Tibial nerve (tissue), 4 donors: ENCODE measurements at regions not wholly inside any gene's neighbourhood (a gene's known extent, or its start where the extent isn't known, plus 50 kb on each side); places are given as distances from the start of the nearest gene placed in this dataset.

Experiments
- DNase-seq, 2 donors: peaks; one replicate each; pipeline ENCODE4 v3.0.0-alpha.2; 2019; ENCODE audit warnings: low spot score in 2 of 2
- H3K27ac ChIP-seq, 4 donors: fragments of 200-600 bp; sonication (generic) in 3 of 4; one replicate each; pipeline ENCODE4 v1.5.1; 2017 to 2019; ENCODE audit warnings: mild to moderate bottlenecking in 1 of 4
- H3K27me3 ChIP-seq, 2 donors: fragments of 200-600 bp; sonication (generic) in 1 of 2; one replicate each; pipeline versions ENCODE4 v1.5.1 to v1.6.0; 2017 to 2019
- H3K36me3 ChIP-seq, 3 donors: fragments of 200-600 bp; sonication (generic); one replicate each; pipeline ENCODE4 v1.5.1; 2018 to 2019
- H3K4me1 ChIP-seq, 4 donors: fragments of 200-600 bp; sonication (generic) in 3 of 4; one replicate each; pipeline ENCODE4 v1.5.1; 2017 to 2019
- H3K4me3 ChIP-seq, 4 donors: fragments of 200-600 bp; sonication (generic) in 3 of 4; one replicate each; pipeline ENCODE4 v1.5.1; 2017 to 2019; ENCODE audit warnings: mild to moderate bottlenecking in 1 of 4, moderate library complexity in 1 of 4
- H3K9me3 ChIP-seq, 4 donors: fragments of 200-600 bp; sonication (generic) in 3 of 4; one replicate each; pipeline ENCODE4 v1.5.1; 2017 to 2019
- CTCF ChIP-seq, 5 experiments: fragments of 200-600 bp in 3 of 5; fragments of 450-650 bp in 2 of 5; sonication (generic) in 3 of 5; IDR thresholded peaks; one replicate each; pipeline ENCODE4 v1.5.1; 2016 to 2019; ENCODE audit warnings: antibody characterized with exemption in 5 of 5, mild to moderate bottlenecking in 3 of 5, moderate library complexity in 2 of 5
- EP300 ChIP-seq, 2 donors: sonication (generic); formaldehyde crosslinking; IDR thresholded peaks; one replicate each; pipeline ENCODE4 v1.6.1; 2017; ENCODE audit warnings: antibody characterized with exemption in 2 of 2, mild to moderate bottlenecking in 1 of 2
- POLR2A ChIP-seq, 2 donors: fragments of 450-650 bp; IDR thresholded peaks; one replicate each; pipeline ENCODE4 v1.6.1; 2017; ENCODE audit warnings: antibody characterized with exemption in 2 of 2, mild to moderate bottlenecking in 2 of 2, moderate library complexity in 2 of 2
- WGBS, 2 donors: methylation state at CpG; one replicate each; pipeline ENCODE4 v1.1.5; 2018; 5-methylcytosine and 5-hydroxymethylcytosine counted together

GRCh38 chr12:97182769-97183168, 275.7 kb downstream of the NEDD1 start:
- H3K36me3 ChIP-seq: no peaks in the 10 kb centered on the region
- H3K27ac ChIP-seq: no peak overlapping the region
- no peaks in the 10 kb centered on the region for H3K4me1 ChIP-seq
- TF ChIP-seq EP300 (IDR thresholded peaks at IDR 0.05) (no peak), CTCF (IDR thresholded peaks at IDR 0.05) (no peak), POLR2A (IDR thresholded peaks at IDR 0.05) (no peak)
- 33 to 34% methylated on average over 4 of the region's 4 CpGs for WGBS, 2 donors
- H3K9me3 ChIP-seq: peaks cover 0 to 3% (median 0%) of the 10 kb centered on the region in 4 donors
- DNase-seq: no peak
- H3K27me3 ChIP-seq: no peaks in the 10 kb centered on the region
- no peak overlapping the region for H3K4me3 ChIP-seq

- Histone ChIP-seq H3K27me3 (no peaks in the 10 kb centered on the region), H3K27ac (no peak overlapping the region), H3K36me3 (no peaks in the 10 kb centered on the region), H3K4me3 (no peak overlapping the region), H3K9me3 (peaks cover 0 to 6% (median 0%) of the 10 kb centered on the region in 4 donors), H3K4me1 (no peaks in the 10 kb centered on the region)
- no peak for DNase-seq
- WGBS, 2 donors: 90 to 91% methylated on average over 3 of the region's 3 CpGs
- TF ChIP-seq POLR2A (IDR thresholded peaks at IDR 0.05): no peak
- no peak for TF ChIP-seq CTCF (IDR thresholded peaks at IDR 0.05)
- TF ChIP-seq EP300 (IDR thresholded peaks at IDR 0.05): no peak
These were observed 277.2 kb downstream of the NEDD1 start for GRCh38 chr12:97184127-97184773.

- Histone ChIP-seq H3K27ac (no peak overlapping the region), H3K4me3 (no peak overlapping the region), H3K9me3 (peaks cover 0 to 6% (median 0%) of the 10 kb centered on the region in 4 donors), H3K27me3 (no peaks in the 10 kb centered on the region), H3K36me3 (no peaks in the 10 kb centered on the region), H3K4me1 (no peaks in the 10 kb centered on the region)
- no peak for DNase-seq
- WGBS, 2 donors: 84% methylated on average over 4 of the region's 4 CpGs
- TF ChIP-seq POLR2A (IDR thresholded peaks at IDR 0.05): no peak
- TF ChIP-seq EP300 (IDR thresholded peaks at IDR 0.05): no peak
- no peak for TF ChIP-seq CTCF (IDR thresholded peaks at IDR 0.05)
These were observed 277.0 kb upstream of the RMST start for GRCh38 chr12:97185567-97185966.

- no peak for TF ChIP-seq EP300 (IDR thresholded peaks at IDR 0.05)
- no peak for TF ChIP-seq CTCF (IDR thresholded peaks at IDR 0.05)
- no peak for TF ChIP-seq POLR2A (IDR thresholded peaks at IDR 0.05)
- Histone ChIP-seq H3K4me1 (no peaks in the 10 kb centered on the region), H3K9me3 (peaks cover 0 to 15% (median 0%) of the 10 kb centered on the region in 4 donors), H3K27me3 (no peaks in the 10 kb centered on the region), H3K27ac (no peak overlapping the region), H3K4me3 (no peak overlapping the region), H3K36me3 (no peaks in the 10 kb centered on the region)
- WGBS, 2 donors: 52 to 67% methylated on average over 4 of the region's 4 CpGs
- DNase-seq: no peak
These were observed 268.1 kb upstream of the RMST start for GRCh38 chr12:97194546-97194945.

GRCh38 chr12:97200181-97200580, 262.4 kb upstream of the RMST start:
- 52 to 59% methylated on average over 5 of the region's 5 CpGs for WGBS, 2 donors

More at GRCh38 chr12:97200181-97200580, 262.4 kb upstream of the RMST start:
- no peaks in the 10 kb centered on the region for H3K4me1 ChIP-seq
- no peak for DNase-seq
- no peak overlapping the region for H3K4me3 ChIP-seq
- H3K36me3 ChIP-seq: no peaks in the 10 kb centered on the region
- no peak for TF ChIP-seq EP300 (IDR thresholded peaks at IDR 0.05)
- no peak for TF ChIP-seq CTCF (IDR thresholded peaks at IDR 0.05)
- TF ChIP-seq POLR2A (IDR thresholded peaks at IDR 0.05): no peak
- no peak overlapping the region for H3K27ac ChIP-seq
- peaks cover 0 to 12% (median 0%) of the 10 kb centered on the region in 4 donors for H3K9me3 ChIP-seq
- no peaks in the 10 kb centered on the region for H3K27me3 ChIP-seq
